Naive thymus-derived CD4-positive, alpha-beta T cell (primary cell): ENCODE measurements at regions not wholly inside any gene's neighbourhood (a gene's known extent, or its start where the extent isn't known, plus 50 kb on each side); places are given as distances from the start of the nearest gene placed in this dataset.

Source experiments
- ATAC-seq: fragments of 150-1000 bp; cut with Tn5 transposase; 2 replicates; pipeline ENCODE4 v1.10.0; 2021; ENCODE audit warnings: mild to moderate bottlenecking, moderate library complexity
- CTCF ChIA-PET: fragments of 350-600 bp; sonication (Branson Sonifier 250); formaldehyde crosslinking; loops from one replicate; lab custom pipeline; 2021; ENCODE audit warnings: antibody characterized with exemption; lab: Charles Lee
- POLR2A ChIA-PET: fragments of 350-600 bp; sonication (Branson Sonifier 250); formaldehyde crosslinking; loops from one replicate; lab custom pipeline; 2021; ENCODE audit warnings: antibody characterized with exemption, inconsistent platforms; lab: Charles Lee
- DNase-seq, 9 donors: peaks; one replicate each; pipeline versions ENCODE4 v3.0.0 to v3.0.0-alpha.2; 2020 to 2022; ENCODE audit warnings: mixed read lengths in 1 of 9
- H3K27ac ChIP-seq: one replicate; pipeline ENCODE4 v1.7.0; 2013; ENCODE audit warnings: mild to moderate bottlenecking, low read depth, low read length, moderate library complexity
- H3K27me3 ChIP-seq, 2 donors: one replicate each; pipeline ENCODE4 v1.7.0; 2013; ENCODE audit warnings: low read length in 2 of 2, mild to moderate bottlenecking in 2 of 2, moderate library complexity in 2 of 2; ENCODE audit not compliant: control insufficient read depth in 2 of 2, insufficient read depth in 2 of 2
- H3K36me3 ChIP-seq, 3 experiments: 1 replicate in 2 of 3; 2 replicates in 1 of 3; pipeline ENCODE4 v1.7.0; 2013; ENCODE audit warnings: low read length in 3 of 3, mild to moderate bottlenecking in 3 of 3, moderate library complexity in 1 of 3; ENCODE audit not compliant: insufficient read depth in 3 of 3, control insufficient read depth in 2 of 3
- H3K4me1 ChIP-seq, 2 donors: one replicate each; pipeline ENCODE4 v1.7.0; 2013; ENCODE audit warnings: low read length in 2 of 2, mild to moderate bottlenecking in 2 of 2, moderate library complexity in 1 of 2; ENCODE audit not compliant: control insufficient read depth in 2 of 2, insufficient read depth in 2 of 2
- H3K4me3 ChIP-seq: 2 replicates; pipeline ENCODE4 v1.7.0; 2013; ENCODE audit warnings: mild to moderate bottlenecking, low read length
- H3K9me3 ChIP-seq, 3 experiments: 1 replicate in 2 of 3; 2 replicates in 1 of 3; pipeline ENCODE4 v1.7.0; 2013; ENCODE audit warnings: low read length in 3 of 3; ENCODE audit not compliant: control insufficient read depth in 2 of 3
- H3K27ac Mint-ChIP-seq, 9 donors: one replicate each; pipeline ENCODE4 v1.8.0; 2020 to 2022; ENCODE audit warnings: mixed read lengths in 9 of 9, mild to moderate bottlenecking in 8 of 9, moderate library complexity in 5 of 9, inconsistent platforms in 2 of 9
- H3K27me3 Mint-ChIP-seq, 5 donors: one replicate each; pipeline ENCODE4 v1.8.0; 2021 to 2022; ENCODE audit warnings: mixed read lengths in 5 of 5, mild to moderate bottlenecking in 1 of 5
- H3K36me3 Mint-ChIP-seq, 5 donors: one replicate each; pipeline ENCODE4 v1.8.0; 2020 to 2022; ENCODE audit warnings: mixed read lengths in 5 of 5, mild to moderate bottlenecking in 3 of 5, inconsistent platforms in 1 of 5
- H3K4me1 Mint-ChIP-seq, 7 donors: one replicate each; pipeline ENCODE4 v1.8.0; 2020 to 2022; ENCODE audit warnings: mixed read lengths in 7 of 7, mild to moderate bottlenecking in 3 of 7, inconsistent platforms in 1 of 7
- H3K4me3 Mint-ChIP-seq, 10 donors: one replicate each; pipeline ENCODE4 v1.8.0; 2020 to 2022; ENCODE audit warnings: mild to moderate bottlenecking in 10 of 10, mixed read lengths in 10 of 10, moderate library complexity in 6 of 10, inconsistent platforms in 2 of 10
- H3K9me3 Mint-ChIP-seq, 11 donors: one replicate each; pipeline ENCODE4 v1.8.0; 2020 to 2022; ENCODE audit warnings: mixed read lengths in 11 of 11, mild to moderate bottlenecking in 4 of 11, inconsistent platforms in 1 of 11, moderate library complexity in 1 of 11
- intact Hi-C, 2 donors: fragments of 100-400 bp; cut with micrococcal nuclease; formaldehyde crosslinking; loops; one replicate each; pipeline ENCODE4 v1.15.1; 2023

GRCh38 chr2:43027097-43027873 is 199.1 kb downstream of the ZFP36L2 start:
- intact Hi-C loops = no loop called here
- Histone ChIP-seq H3K4me3 (no peak overlapping the region), H3K36me3 (no peaks in the 10 kb centered on the region), H3K27me3 (no peaks in the 10 kb centered on the region), H3K27ac (no peak overlapping the region), H3K4me1 (peaks cover 0 to 15% of the 10 kb centered on the region in 2 donors), H3K9me3 (peaks cover 0 to 1% (median 0%) of the 10 kb centered on the region in 3 experiments)
- Mint-ChIP-seq H3K27ac (peak overlapping the region in 5 of 9 donors; percentile 28 to 82 (median 42)), H3K9me3 (peaks cover 0 to 7% (median 4%) of the 10 kb centered on the region in 11 donors), H3K4me3 (peak overlapping the region in 2 of 10 donors; percentile 20 to 59), H3K4me1 (peaks cover under 1 to 63% (median 40%) of the 10 kb centered on the region in 7 donors), H3K36me3 (peaks cover 0 to 4% (median 0%) of the 10 kb centered on the region in 5 donors), H3K27me3 (peaks cover 0 to 14% (median 0%) of the 10 kb centered on the region in 5 donors)
- ChIA-PET CTCF (no interaction called here), POLR2A (interaction anchor here (3.6 kb wide), 1 partner anchor 201 kb away, joined by 22 read pairs; the partner anchor contains the start of gene ZFP36L2)
- ATAC-seq (no peak), DNase-seq (no peak)

GRCh38 chr2:43026426-43027096 is 199.8 kb downstream of the ZFP36L2 start:
- Mint-ChIP-seq H3K4me3 (peak overlapping the region in 2 of 10 donors; percentile 3 to 20), H3K27ac (peak overlapping the region in 3 of 9 donors; percentile 42 to 52 (median 51)), H3K36me3 (peaks cover 0 to 4% (median 0%) of the 10 kb centered on the region in 5 donors), H3K27me3 (peaks cover 0 to 12% (median 0%) of the 10 kb centered on the region in 5 donors), H3K9me3 (peaks cover 3 to 12% (median 7%) of the 10 kb centered on the region in 11 donors), H3K4me1 (peaks cover 0 to 59% (median 34%) of the 10 kb centered on the region in 7 donors)
- Histone ChIP-seq H3K9me3 (peaks cover 0 to 7% (median 0%) of the 10 kb centered on the region in 3 experiments), H3K4me1 (peaks cover 0 to 9% of the 10 kb centered on the region in 2 donors), H3K27ac (no peak overlapping the region), H3K36me3 (no peaks in the 10 kb centered on the region), H3K4me3 (no peak overlapping the region), H3K27me3 (no peaks in the 10 kb centered on the region)
- CTCF ChIA-PET = no interaction called here
- no peak for DNase-seq
- POLR2A ChIA-PET = interaction anchor here (3.6 kb wide), 1 partner anchor 201 kb away, joined by 22 read pairs; the partner anchor contains the start of gene ZFP36L2
- intact Hi-C loops = no loop called here
- ATAC-seq = no peak

- no peaks in the 10 kb centered on the region for H3K36me3 ChIP-seq
- DNase-seq (no peak), ATAC-seq (no peak)
- peaks cover 0 to 9% of the 10 kb centered on the region in 2 donors for H3K4me1 ChIP-seq
- Mint-ChIP-seq H3K4me1 (peaks cover 0 to 55% (median 34%) of the 10 kb centered on the region in 7 donors), H3K4me3 (peak overlapping the region in 3 of 10 donors; percentile 25 to 54 (median 42)), H3K36me3 (peaks cover 0 to 9% (median 3%) of the 10 kb centered on the region in 5 donors), H3K27me3 (peaks cover 0 to 12% (median 0%) of the 10 kb centered on the region in 5 donors), H3K9me3 (peaks cover 5 to 17% (median 7%) of the 10 kb centered on the region in 11 donors), H3K27ac (peak overlapping the region in 4 of 9 donors; percentile 51 to 90 (median 58))
- no peaks in the 10 kb centered on the region for H3K27me3 ChIP-seq
- CTCF ChIA-PET = interaction anchor here (1.1 kb wide), 1 partner anchor 104 kb away, joined by 9 read pairs; no protein-coding TSS in a partner anchor
- H3K9me3 ChIP-seq = peaks cover 0 to 7% (median 0%) of the 10 kb centered on the region in 3 experiments
- intact Hi-C loops = loop anchor here in 1 of 2 donors (2.0 kb wide), 1 partner anchor 105 kb away; no protein-coding TSS in a partner anchor
- POLR2A ChIA-PET = interaction anchor here (0.8 to 3.6 kb wide), 4 partner anchors 26 to 202 kb away, joined by 3 to 22 read pairs (median 8); partner anchors contain the start of gene ZFP36L2
- H3K27ac ChIP-seq = no peak overlapping the region
- no peak overlapping the region for H3K4me3 ChIP-seq
These were observed 200.6 kb downstream of the ZFP36L2 start for GRCh38 chr2:43025709-43026295.

- Histone ChIP-seq H3K27me3 (no peaks in the 10 kb centered on the region), H3K27ac (no peak overlapping the region), H3K4me1 (peaks cover 0 to 9% of the 10 kb centered on the region in 2 donors), H3K36me3 (no peaks in the 10 kb centered on the region), H3K4me3 (no peak overlapping the region), H3K9me3 (peaks cover 0 to 12% (median 0%) of the 10 kb centered on the region in 3 experiments)
- Mint-ChIP-seq H3K9me3 (peaks cover 5 to 17% (median 7%) of the 10 kb centered on the region in 11 donors), H3K4me3 (peak overlapping the region in 4 of 10 donors; percentile 1 to 63 (median 31)), H3K36me3 (peaks cover 0 to 9% (median 3%) of the 10 kb centered on the region in 5 donors), H3K27ac (peak overlapping the region in 7 of 9 donors; percentile 25 to 92 (median 47)), H3K4me1 (peaks cover 0 to 50% (median 34%) of the 10 kb centered on the region in 7 donors), H3K27me3 (peaks cover 0 to 9% (median 0%) of the 10 kb centered on the region in 5 donors)
- POLR2A ChIA-PET = interaction anchor here (1.1 to 3.6 kb wide), 5 partner anchors 134 to 203 kb away, joined by 3 to 22 read pairs (median 7); partner anchors contain the start of gene ZFP36L2
- intact Hi-C loops = loop anchor here (1.0 to 2.0 kb wide), 4 partner anchors 106 to 460 kb away; no protein-coding TSS in a partner anchor
- CTCF ChIA-PET = interaction anchor here (0.6 to 1.5 kb wide), 4 partner anchors 60 to 517 kb away, joined by 3 to 15 read pairs (median 8); no protein-coding TSS in a partner anchor
- ATAC-seq (peak; percentile 65), DNase-seq (peak in 5 of 9 donors; percentile 21 to 43 (median 25))
These were observed 201.8 kb downstream of the ZFP36L2 start for GRCh38 chr2:43024515-43025011.

- ATAC-seq (no peak), DNase-seq (no peak)
- Histone ChIP-seq H3K36me3 (no peaks in the 10 kb centered on the region), H3K9me3 (peaks cover 0 to 12% (median 0%) of the 10 kb centered on the region in 3 experiments), H3K4me3 (no peak overlapping the region), H3K27ac (no peak overlapping the region), H3K4me1 (peaks cover 0 to 9% of the 10 kb centered on the region in 2 donors), H3K27me3 (no peaks in the 10 kb centered on the region)
- H3K27me3 Mint-ChIP-seq = peaks cover 0 to 9% (median 0%) of the 10 kb centered on the region in 5 donors
- ChIA-PET CTCF (interaction anchor here (0.6 to 1.5 kb wide), 4 partner anchors 27 to 518 kb away, joined by 3 to 15 read pairs (median 6); no protein-coding TSS in a partner anchor), POLR2A (interaction anchor here (1.1 to 3.6 kb wide), 5 partner anchors 134 to 204 kb away, joined by 3 to 22 read pairs (median 7); partner anchors contain the start of gene ZFP36L2)
- intact Hi-C loops = loop anchor here (1.0 to 2.0 kb wide), 4 partner anchors 107 to 460 kb away; no protein-coding TSS in a partner anchor
- no peak overlapping the region for H3K4me3 Mint-ChIP-seq
- H3K4me1 Mint-ChIP-seq = peaks cover 0 to 44% (median 29%) of the 10 kb centered on the region in 7 donors
- H3K36me3 Mint-ChIP-seq = peaks cover 0 to 9% (median 3%) of the 10 kb centered on the region in 5 donors
- H3K27ac Mint-ChIP-seq = peak overlapping the region in 4 of 9 donors; percentile 3 to 90 (median 22)
- H3K9me3 Mint-ChIP-seq = peaks cover 5 to 17% (median 7%) of the 10 kb centered on the region in 11 donors
These were observed 202.5 kb downstream of the ZFP36L2 start for GRCh38 chr2:43023791-43024514.
